ENCODE measurements at regions not wholly inside any gene's neighbourhood (a gene's known extent, or its start where the extent isn't known, plus 50 kb on each side); places are given as distances from the start of the nearest gene placed in this dataset.
A peak's percentile ranks its signal among the peaks of the same experiment; 100 is the strongest.

- Mint-ChIP-seq H3K4me3 (peak overlapping the region in 1 of 3 experiments; percentile 21), H3K36me3 (ENCODE audit: low read depth) (no peaks in the 10 kb centered on the region), H3K9me3 (no peaks in the 10 kb centered on the region), H3K27me3 (ENCODE audit: low read depth) (no peaks in the 10 kb centered on the region), H3K27ac (peak overlapping the region; percentile 78 to 91 (median 81)), H3K4me1 (peaks cover 30% of the 10 kb centered on the region)
- no peak for TF ChIP-seq CTCF (IDR thresholded peaks at IDR 0.05; ENCODE audit: unreplicated experiment in 3 of 3)
Observed at GRCh38 chr15:37873336-37873735, 61.1 kb upstream of the TMCO5A start.

- H3K36me3 Mint-ChIP-seq (ENCODE audit: low read depth): no peaks in the 10 kb centered on the region
- H3K4me1 Mint-ChIP-seq: peaks cover 47% of the 10 kb centered on the region
- TF ChIP-seq CTCF (IDR thresholded peaks at IDR 0.05; ENCODE audit: unreplicated experiment in 3 of 3): no peak
- no peaks in the 10 kb centered on the region for H3K27me3 Mint-ChIP-seq (ENCODE audit: low read depth)
- no peaks in the 10 kb centered on the region for H3K9me3 Mint-ChIP-seq
- H3K4me3 Mint-ChIP-seq: no peak overlapping the region
- no peak overlapping the region for H3K27ac Mint-ChIP-seq
Observed at GRCh38 chr15:37876900-37877299, 57.5 kb upstream of the TMCO5A start.

- Mint-ChIP-seq H3K27me3 (ENCODE audit: low read depth) (no peaks in the 10 kb centered on the region), H3K4me3 (no peak overlapping the region), H3K27ac (peak overlapping the region in 2 of 3 experiments; percentile 15 to 16), H3K36me3 (ENCODE audit: low read depth) (no peaks in the 10 kb centered on the region), H3K9me3 (no peaks in the 10 kb centered on the region), H3K4me1 (peaks cover 46% of the 10 kb centered on the region)
- TF ChIP-seq CTCF (IDR thresholded peaks at IDR 0.05; ENCODE audit: unreplicated experiment in 3 of 3): no peak
Observed at GRCh38 chr15:37877851-37878741, 56.3 kb upstream of the TMCO5A start.

GRCh38 chr15:37880009-37880834, 54.2 kb upstream of the TMCO5A start:
- H3K27me3 Mint-ChIP-seq (ENCODE audit: low read depth): no peaks in the 10 kb centered on the region
- H3K36me3 Mint-ChIP-seq (ENCODE audit: low read depth): no peaks in the 10 kb centered on the region
- H3K4me3 Mint-ChIP-seq: no peak overlapping the region
- H3K27ac Mint-ChIP-seq: peak overlapping the region; percentile 2 to 18 (median 2)
- TF ChIP-seq CTCF (IDR thresholded peaks at IDR 0.05; ENCODE audit: unreplicated experiment in 3 of 3): peak; percentile 74 to 86 (median 81)
- H3K9me3 Mint-ChIP-seq: no peaks in the 10 kb centered on the region
- peaks cover 41% of the 10 kb centered on the region for H3K4me1 Mint-ChIP-seq

GRCh38 chr15:37880835-37881153, 53.6 kb upstream of the TMCO5A start:
- Mint-ChIP-seq H3K27ac (peak overlapping the region in 2 of 3 experiments; percentile 0 to 2), H3K36me3 (ENCODE audit: low read depth) (no peaks in the 10 kb centered on the region), H3K4me3 (no peak overlapping the region), H3K9me3 (no peaks in the 10 kb centered on the region), H3K4me1 (peaks cover 41% of the 10 kb centered on the region), H3K27me3 (ENCODE audit: low read depth) (no peaks in the 10 kb centered on the region)
- no peak for TF ChIP-seq CTCF (IDR thresholded peaks at IDR 0.05; ENCODE audit: unreplicated experiment in 3 of 3)

All from nephron (organoid).